Body of pancreas (tissue), 4 donors: ENCODE measurements at regions not wholly inside any gene's neighbourhood (a gene's known extent, or its start where the extent isn't known, plus 50 kb on each side); places are given as distances from the start of the nearest gene placed in this dataset.

Experiments
- POLR2A ChIP-seq, 3 donors: fragments of 450-650 bp; IDR thresholded peaks; one replicate each; pipeline ENCODE4 v1.6.1; 2016; ENCODE audit warnings: antibody characterized with exemption in 3 of 3, mild to moderate bottlenecking in 2 of 3
- TF ChIP-seq, protein P1 (sequence below), 7 experiments: fragments of 450-650 bp in 4 of 7; fragments of 200-600 bp in 3 of 7; sonication (generic) in 3 of 7; IDR thresholded peaks; one replicate each; pipeline ENCODE4 v1.5.1; 2016 to 2019; ENCODE audit warnings: antibody characterized with exemption in 7 of 7

DNA sequence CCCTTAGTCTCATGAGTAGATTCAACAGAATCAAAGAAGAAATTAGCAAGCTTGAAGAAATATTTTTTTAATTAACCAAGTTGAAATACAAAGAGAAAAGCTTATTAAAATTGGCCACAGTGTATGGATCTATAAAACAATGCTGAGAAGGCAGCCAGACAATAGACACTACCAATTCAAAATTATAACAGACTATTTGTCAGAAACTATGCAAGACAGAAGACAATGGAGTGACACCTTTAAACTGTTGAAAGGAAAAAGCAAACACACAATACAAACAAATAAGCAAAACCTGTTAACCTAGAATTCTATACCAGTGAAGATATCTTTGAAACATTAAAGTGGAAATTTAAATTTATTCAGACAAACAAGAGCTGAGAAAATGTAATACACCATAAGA lies 225.4 kb downstream of the CASP12 start:
- TF ChIP-seq, protein P1, sequence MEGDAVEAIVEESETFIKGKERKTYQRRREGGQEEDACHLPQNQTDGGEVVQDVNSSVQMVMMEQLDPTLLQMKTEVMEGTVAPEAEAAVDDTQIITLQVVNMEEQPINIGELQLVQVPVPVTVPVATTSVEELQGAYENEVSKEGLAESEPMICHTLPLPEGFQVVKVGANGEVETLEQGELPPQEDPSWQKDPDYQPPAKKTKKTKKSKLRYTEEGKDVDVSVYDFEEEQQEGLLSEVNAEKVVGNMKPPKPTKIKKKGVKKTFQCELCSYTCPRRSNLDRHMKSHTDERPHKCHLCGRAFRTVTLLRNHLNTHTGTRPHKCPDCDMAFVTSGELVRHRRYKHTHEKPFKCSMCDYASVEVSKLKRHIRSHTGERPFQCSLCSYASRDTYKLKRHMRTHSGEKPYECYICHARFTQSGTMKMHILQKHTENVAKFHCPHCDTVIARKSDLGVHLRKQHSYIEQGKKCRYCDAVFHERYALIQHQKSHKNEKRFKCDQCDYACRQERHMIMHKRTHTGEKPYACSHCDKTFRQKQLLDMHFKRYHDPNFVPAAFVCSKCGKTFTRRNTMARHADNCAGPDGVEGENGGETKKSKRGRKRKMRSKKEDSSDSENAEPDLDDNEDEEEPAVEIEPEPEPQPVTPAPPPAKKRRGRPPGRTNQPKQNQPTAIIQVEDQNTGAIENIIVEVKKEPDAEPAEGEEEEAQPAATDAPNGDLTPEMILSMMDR (IDR thresholded peaks at IDR 0.05), result no peak
- TF ChIP-seq POLR2A (IDR thresholded peaks at IDR 0.05), result no peak
